SK-N-SH (cell line): ENCODE measurements at regions not wholly inside any gene's neighbourhood (a gene's known extent, or its start where the extent isn't known, plus 50 kb on each side); places are given as distances from the start of the nearest gene placed in this dataset.

ENCODE experiments used
- ELF1 ChIP-seq: IDR thresholded peaks from 2 replicates; pipeline ENCODE4 v1.4.0; 2012
- EP300 ChIP-seq, 2 experiments: IDR thresholded peaks; 2 replicates each; pipeline versions ENCODE4 v1.4.0 to v1.6.1; 2012; ENCODE audit warnings: borderline replicate concordance in 1 of 2, low read depth in 1 of 2, low read length in 1 of 2
- FOSL2 ChIP-seq: IDR thresholded peaks from 2 replicates; pipeline ENCODE4 v1.4.0; 2012; ENCODE audit warnings: low read depth, mild to moderate bottlenecking, moderate library complexity, borderline replicate concordance
- FOXM1 ChIP-seq: IDR thresholded peaks from 2 replicates; pipeline ENCODE4 v1.4.0; 2012; ENCODE audit warnings: low read depth, mild to moderate bottlenecking
- GABPA ChIP-seq: IDR thresholded peaks from 2 replicates; pipeline ENCODE4 v1.4.0; 2012; ENCODE audit warnings: low read depth, mild to moderate bottlenecking
- JUND ChIP-seq: IDR thresholded peaks from 2 replicates; pipeline ENCODE4 v1.4.0; 2012
- NFIC ChIP-seq: IDR thresholded peaks from 2 replicates; pipeline ENCODE4 v1.4.0; 2012; ENCODE audit warnings: borderline replicate concordance
- RCOR1 ChIP-seq: fragments of 150-350 bp; IDR thresholded peaks from 2 replicates; pipeline ENCODE4 v1.6.1; 2017; ENCODE audit warnings: antibody characterized with exemption, low read length
- RFX5 ChIP-seq: IDR thresholded peaks from 2 replicates; pipeline ENCODE4 v1.6.1; 2012; ENCODE audit warnings: mild to moderate bottlenecking, improper control_type of control experiment, low read length
- TF ChIP-seq, protein P1 (sequence below): fragments of 200-600 bp; sonication (generic); IDR thresholded peaks from 2 replicates; pipeline ENCODE4 v1.6.1; 2017; ENCODE audit warnings: antibody characterized with exemption, mild to moderate bottlenecking, moderate library complexity
- TF ChIP-seq, protein P2 (sequence below): fragments of 150-350 bp; IDR thresholded peaks from 2 replicates; pipeline ENCODE4 v1.6.1; 2017; ENCODE audit warnings: antibody characterized with exemption, low read length, low read depth, borderline replicate concordance
- TF ChIP-seq, protein P3 (sequence below): IDR thresholded peaks from 2 replicates; pipeline ENCODE4 v1.6.1; 2012; ENCODE audit warnings: mild to moderate bottlenecking, low read depth, low read length, moderate library complexity

DNA sequence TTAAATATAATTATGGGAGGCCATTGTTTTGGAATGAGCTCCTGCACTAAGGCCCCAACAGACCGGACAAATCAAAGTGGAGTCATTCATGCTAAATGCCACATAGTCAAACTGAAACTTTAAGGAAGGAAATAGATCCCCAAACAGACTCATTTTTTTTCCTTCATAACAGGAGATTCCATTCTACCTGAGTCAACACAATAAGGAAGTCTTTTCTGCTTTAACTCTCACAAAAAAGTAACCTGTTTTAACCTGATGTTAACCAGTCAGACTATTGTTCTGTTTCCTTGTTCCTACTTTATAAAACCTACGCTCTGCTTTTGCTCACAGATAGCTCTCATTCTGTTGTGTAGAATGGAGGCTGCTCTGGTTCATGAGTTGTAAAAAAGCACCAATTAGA lies 234.9 kb downstream of the YTHDC2 start:
- TF ChIP-seq, protein P1, sequence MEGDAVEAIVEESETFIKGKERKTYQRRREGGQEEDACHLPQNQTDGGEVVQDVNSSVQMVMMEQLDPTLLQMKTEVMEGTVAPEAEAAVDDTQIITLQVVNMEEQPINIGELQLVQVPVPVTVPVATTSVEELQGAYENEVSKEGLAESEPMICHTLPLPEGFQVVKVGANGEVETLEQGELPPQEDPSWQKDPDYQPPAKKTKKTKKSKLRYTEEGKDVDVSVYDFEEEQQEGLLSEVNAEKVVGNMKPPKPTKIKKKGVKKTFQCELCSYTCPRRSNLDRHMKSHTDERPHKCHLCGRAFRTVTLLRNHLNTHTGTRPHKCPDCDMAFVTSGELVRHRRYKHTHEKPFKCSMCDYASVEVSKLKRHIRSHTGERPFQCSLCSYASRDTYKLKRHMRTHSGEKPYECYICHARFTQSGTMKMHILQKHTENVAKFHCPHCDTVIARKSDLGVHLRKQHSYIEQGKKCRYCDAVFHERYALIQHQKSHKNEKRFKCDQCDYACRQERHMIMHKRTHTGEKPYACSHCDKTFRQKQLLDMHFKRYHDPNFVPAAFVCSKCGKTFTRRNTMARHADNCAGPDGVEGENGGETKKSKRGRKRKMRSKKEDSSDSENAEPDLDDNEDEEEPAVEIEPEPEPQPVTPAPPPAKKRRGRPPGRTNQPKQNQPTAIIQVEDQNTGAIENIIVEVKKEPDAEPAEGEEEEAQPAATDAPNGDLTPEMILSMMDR: no peak
- TF ChIP-seq JUND (no peak), EP300 (IDR thresholded peaks at IDR 0.05; ENCODE audit: borderline replicate concordance in 1 of 2, low read depth in 1 of 2, low read length in 1 of 2) (no peak), FOXM1 (no peak), GABPA (no peak), RCOR1 (no peak), RFX5 (no peak), ELF1 (no peak), NFIC (no peak), FOSL2 (no peak)
- TF ChIP-seq, protein P2, sequence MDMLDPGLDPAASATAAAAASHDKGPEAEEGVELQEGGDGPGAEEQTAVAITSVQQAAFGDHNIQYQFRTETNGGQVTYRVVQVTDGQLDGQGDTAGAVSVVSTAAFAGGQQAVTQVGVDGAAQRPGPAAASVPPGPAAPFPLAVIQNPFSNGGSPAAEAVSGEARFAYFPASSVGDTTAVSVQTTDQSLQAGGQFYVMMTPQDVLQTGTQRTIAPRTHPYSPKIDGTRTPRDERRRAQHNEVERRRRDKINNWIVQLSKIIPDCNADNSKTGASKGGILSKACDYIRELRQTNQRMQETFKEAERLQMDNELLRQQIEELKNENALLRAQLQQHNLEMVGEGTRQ: no peak
- TF ChIP-seq, protein P3, sequence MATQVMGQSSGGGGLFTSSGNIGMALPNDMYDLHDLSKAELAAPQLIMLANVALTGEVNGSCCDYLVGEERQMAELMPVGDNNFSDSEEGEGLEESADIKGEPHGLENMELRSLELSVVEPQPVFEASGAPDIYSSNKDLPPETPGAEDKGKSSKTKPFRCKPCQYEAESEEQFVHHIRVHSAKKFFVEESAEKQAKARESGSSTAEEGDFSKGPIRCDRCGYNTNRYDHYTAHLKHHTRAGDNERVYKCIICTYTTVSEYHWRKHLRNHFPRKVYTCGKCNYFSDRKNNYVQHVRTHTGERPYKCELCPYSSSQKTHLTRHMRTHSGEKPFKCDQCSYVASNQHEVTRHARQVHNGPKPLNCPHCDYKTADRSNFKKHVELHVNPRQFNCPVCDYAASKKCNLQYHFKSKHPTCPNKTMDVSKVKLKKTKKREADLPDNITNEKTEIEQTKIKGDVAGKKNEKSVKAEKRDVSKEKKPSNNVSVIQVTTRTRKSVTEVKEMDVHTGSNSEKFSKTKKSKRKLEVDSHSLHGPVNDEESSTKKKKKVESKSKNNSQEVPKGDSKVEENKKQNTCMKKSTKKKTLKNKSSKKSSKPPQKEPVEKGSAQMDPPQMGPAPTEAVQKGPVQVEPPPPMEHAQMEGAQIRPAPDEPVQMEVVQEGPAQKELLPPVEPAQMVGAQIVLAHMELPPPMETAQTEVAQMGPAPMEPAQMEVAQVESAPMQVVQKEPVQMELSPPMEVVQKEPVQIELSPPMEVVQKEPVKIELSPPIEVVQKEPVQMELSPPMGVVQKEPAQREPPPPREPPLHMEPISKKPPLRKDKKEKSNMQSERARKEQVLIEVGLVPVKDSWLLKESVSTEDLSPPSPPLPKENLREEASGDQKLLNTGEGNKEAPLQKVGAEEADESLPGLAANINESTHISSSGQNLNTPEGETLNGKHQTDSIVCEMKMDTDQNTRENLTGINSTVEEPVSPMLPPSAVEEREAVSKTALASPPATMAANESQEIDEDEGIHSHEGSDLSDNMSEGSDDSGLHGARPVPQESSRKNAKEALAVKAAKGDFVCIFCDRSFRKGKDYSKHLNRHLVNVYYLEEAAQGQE: no peak
